GM23248 (cell line): ENCODE measurements at regions not wholly inside any gene's neighbourhood (a gene's known extent, or its start where the extent isn't known, plus 50 kb on each side); places are given as distances from the start of the nearest gene placed in this dataset.

ENCODE experiments used
- EZH2 ChIP-seq: fragments of 200-600 bp; sonication (generic); IDR thresholded peaks from 2 replicates; pipeline ENCODE4 v1.6.1; 2018; ENCODE audit warnings: antibody characterized with exemption, mild to moderate bottlenecking; ENCODE audit not compliant: insufficient read depth, poor library complexity, severe bottlenecking
- EZH2phosphoT487 ChIP-seq: fragments of 200-600 bp; sonication (generic); IDR thresholded peaks from 2 replicates; pipeline ENCODE4 v1.6.1; 2018; ENCODE audit warnings: antibody characterized with exemption, moderate library complexity, mild to moderate bottlenecking, low read depth; ENCODE audit not compliant: insufficient read depth

- TF ChIP-seq EZH2, result no peak
- no peak for TF ChIP-seq EZH2phosphoT487
Measured at GRCh38 chr21:14713109-14713508, 167.0 kb upstream of the SAMSN1 start.
